Colonic mucosa (tissue), 4 donors: ENCODE measurements at regions not wholly inside any gene's neighbourhood (a gene's known extent, or its start where the extent isn't known, plus 50 kb on each side); places are given as distances from the start of the nearest gene placed in this dataset.

Experiments used
- DNase-seq: peaks from one replicate; pipeline ENCODE4 v3.0.0-alpha.2; 2020
- H3K27ac ChIP-seq: fragments of 200-600 bp; one replicate; pipeline ENCODE4 v1.8.0; 2021
- H3K27me3 ChIP-seq: fragments of 200-600 bp; one replicate; pipeline ENCODE4 v1.8.0; 2021
- H3K36me3 ChIP-seq: fragments of 200-600 bp; one replicate; pipeline ENCODE4 v1.8.0; 2021
- H3K4me1 ChIP-seq: fragments of 200-600 bp; one replicate; pipeline ENCODE4 v1.8.0; 2021; ENCODE audit warnings: mild to moderate bottlenecking
- H3K4me3 ChIP-seq: fragments of 200-600 bp; one replicate; pipeline ENCODE4 v1.8.0; 2021
- H3K9ac ChIP-seq, 2 donors: one replicate each; pipeline ENCODE4 v1.7.0; 2013; ENCODE audit warnings: control low read depth in 2 of 2, low read depth in 2 of 2, low read length in 2 of 2
- H3K9me3 ChIP-seq: fragments of 200-600 bp; one replicate; pipeline ENCODE4 v1.8.0; 2021
- CTCF ChIP-seq: fragments of 200-600 bp; IDR thresholded peaks from one replicate; pipeline ENCODE4 v1.8.0; 2022; ENCODE audit warnings: antibody characterized with exemption, mild to moderate bottlenecking
- intact Hi-C: fragments of 100-400 bp; cut with DNase I; formaldehyde crosslinking; loops from one replicate; pipeline ENCODE4 v1.14.1; 2022
- donor health status: healthy.
- donor health status: DM: no; HTN: no; CAD: no.
- donor health status: DM: no; HTN: no; CAD: no.

- no peak for DNase-seq
- intact Hi-C loops: no loop called here
- H3K4me1 ChIP-seq: no peaks in the 10 kb centered on the region
- no peak overlapping the region for H3K27ac ChIP-seq
- H3K9ac ChIP-seq: no peak overlapping the region
- no peak for TF ChIP-seq CTCF
- no peaks in the 10 kb centered on the region for H3K36me3 ChIP-seq
- no peaks in the 10 kb centered on the region for H3K27me3 ChIP-seq
- peaks cover 3% of the 10 kb centered on the region for H3K9me3 ChIP-seq
- no peak overlapping the region for H3K4me3 ChIP-seq
Measured at GRCh38 chr6:15802466-15802865, 139.6 kb upstream of the DTNBP1 start.

GRCh38 chr6:15801912-15802311, 139.1 kb upstream of the DTNBP1 start:
- DNase-seq: no peak
- intact Hi-C loops: no loop called here
- no peak overlapping the region for H3K9ac ChIP-seq
- peaks cover 3% of the 10 kb centered on the region for H3K9me3 ChIP-seq
- no peak for TF ChIP-seq CTCF
- no peaks in the 10 kb centered on the region for H3K36me3 ChIP-seq
- H3K4me1 ChIP-seq: no peaks in the 10 kb centered on the region
- H3K4me3 ChIP-seq: no peak overlapping the region
- H3K27ac ChIP-seq: no peak overlapping the region
- H3K27me3 ChIP-seq: no peaks in the 10 kb centered on the region

- no peaks in the 10 kb centered on the region for H3K4me1 ChIP-seq
- no peak overlapping the region for H3K4me3 ChIP-seq
- no peak for TF ChIP-seq CTCF
- H3K9ac ChIP-seq: no peak overlapping the region
- intact Hi-C loops: no loop called here
- H3K27me3 ChIP-seq: no peaks in the 10 kb centered on the region
- peaks cover 3% of the 10 kb centered on the region for H3K9me3 ChIP-seq
- no peak overlapping the region for H3K27ac ChIP-seq
- DNase-seq: no peak
- H3K36me3 ChIP-seq: no peaks in the 10 kb centered on the region
Measured at GRCh38 chr6:15800841-15801617, 138.2 kb upstream of the DTNBP1 start.

GRCh38 chr6:15798533-15799255, 135.9 kb upstream of the DTNBP1 start:
- peaks cover 3% of the 10 kb centered on the region for H3K9me3 ChIP-seq

GRCh38 chr6:15796844-15797243, 134.0 kb upstream of the DTNBP1 start:
- no peaks in the 10 kb centered on the region for H3K27me3 ChIP-seq
- no peak overlapping the region for H3K4me3 ChIP-seq
- no peak for TF ChIP-seq CTCF
- no peak overlapping the region for H3K9ac ChIP-seq
- H3K27ac ChIP-seq: no peak overlapping the region
- DNase-seq: no peak
- peaks cover 3% of the 10 kb centered on the region for H3K9me3 ChIP-seq
- H3K4me1 ChIP-seq: no peaks in the 10 kb centered on the region
- intact Hi-C loops: no loop called here
- no peaks in the 10 kb centered on the region for H3K36me3 ChIP-seq

More at GRCh38 chr6:15798533-15799255, 135.9 kb upstream of the DTNBP1 start:
- intact Hi-C loops: no loop called here
- H3K4me3 ChIP-seq: no peak overlapping the region
- no peak for TF ChIP-seq CTCF
- H3K4me1 ChIP-seq: no peaks in the 10 kb centered on the region
- no peaks in the 10 kb centered on the region for H3K36me3 ChIP-seq
- no peak for DNase-seq
- H3K27ac ChIP-seq: no peak overlapping the region
- H3K27me3 ChIP-seq: no peaks in the 10 kb centered on the region
- H3K9ac ChIP-seq: no peak overlapping the region
